SU-DHL-6 (cell line): ENCODE measurements at regions not wholly inside any gene's neighbourhood (a gene's known extent, or its start where the extent isn't known, plus 50 kb on each side); places are given as distances from the start of the nearest gene placed in this dataset.

Source experiments
- H2AFZ ChIP-seq: fragments of 200-600 bp; sonication (generic); 2 replicates; pipeline ENCODE4 v1.6.1; 2014; ENCODE audit warnings: low read depth, mild to moderate bottlenecking, moderate library complexity, mixed read lengths, antibody characterized with exemption, low read length; ENCODE audit not compliant: severe bottlenecking
- H3F3A ChIP-seq: fragments of 200-600 bp; shearing (Covaris generic); 2 replicates; pipeline ENCODE4 v1.6.0; 2016; ENCODE audit warnings: antibody characterized with exemption, mild to moderate bottlenecking; ENCODE audit not compliant: insufficient read depth
- H3K27ac ChIP-seq: fragments of 200-600 bp; sonication (generic); 2 replicates; pipeline ENCODE4 v1.5.1; 2016; ENCODE audit warnings: low read depth, mild to moderate bottlenecking, low read length, moderate library complexity, mixed read lengths
- H3K27me3 ChIP-seq: fragments of 200-600 bp; sonication (generic), shearing (Covaris generic); 2 replicates; pipeline ENCODE4 v1.6.0; 2014; ENCODE audit warnings: mild to moderate bottlenecking, low read length
- H3K36me3 ChIP-seq: fragments of 200-600 bp; sonication (generic); 2 replicates; pipeline ENCODE4 v1.6.1; 2014; ENCODE audit warnings: mild to moderate bottlenecking, low read length, mixed read lengths
- H3K4me2 ChIP-seq: fragments of 300-600, 200-600 bp; shearing (Covaris generic), sonication (generic); 2 replicates; pipeline ENCODE4 v1.6.0; 2014; ENCODE audit warnings: low read length, low read depth, mild to moderate bottlenecking; ENCODE audit not compliant: poor library complexity, severe bottlenecking
- H3K4me3 ChIP-seq: fragments of 200-600 bp; sonication (generic); 2 replicates; pipeline ENCODE4 v1.5.1; 2014; ENCODE audit warnings: antibody characterized with exemption, low read length, mild to moderate bottlenecking, mixed read lengths; ENCODE audit not compliant: insufficient read depth, poor library complexity, severe bottlenecking
- H3K79me2 ChIP-seq: fragments of 200-600 bp; sonication (generic); 2 replicates; pipeline ENCODE4 v1.6.1; 2014; ENCODE audit warnings: mild to moderate bottlenecking, low read length, moderate library complexity; ENCODE audit not compliant: insufficient read depth
- H3K9ac ChIP-seq: fragments of 200-600 bp; sonication (generic); 2 replicates; pipeline ENCODE4 v1.7.0; 2014; ENCODE audit warnings: mild to moderate bottlenecking, low read length
- H3K9me2 ChIP-seq: fragments of 200-600 bp; sonication (generic); replicated peaks from 2 replicates; pipeline ENCODE4 v1.6.1; 2014; ENCODE audit warnings: low read length; ENCODE audit not compliant: insufficient read depth
- H3K9me3 ChIP-seq: fragments of 200-600 bp; sonication (generic); 2 replicates; pipeline ENCODE4 v1.6.1; 2014; ENCODE audit warnings: low read length, mixed read lengths; ENCODE audit not compliant: insufficient read depth
- H4K20me1 ChIP-seq: fragments of 200-600 bp; sonication (generic); 2 replicates; pipeline ENCODE4 v1.6.1; 2014; ENCODE audit warnings: low read depth, mild to moderate bottlenecking, antibody characterized with exemption, low read length, moderate library complexity, mixed read lengths
- EZH2phosphoT487 ChIP-seq: fragments of 200-600 bp; sonication (generic), shearing (Covaris generic); conservative IDR thresholded peaks from 2 replicates; pipeline ENCODE4 v1.6.1; 2018; ENCODE audit warnings: mild to moderate bottlenecking, antibody characterized with exemption, low read length, moderate library complexity, mixed read lengths
- TF ChIP-seq, protein P1 (sequence below): fragments of 200-600 bp; sonication (generic); IDR thresholded peaks from one replicate; pipeline ENCODE4 v1.5.1; 2017; ENCODE audit warnings: antibody characterized with exemption, mild to moderate bottlenecking, low read length, moderate library complexity; ENCODE audit not compliant: insufficient read depth, poor library complexity, severe bottlenecking

DNA sequence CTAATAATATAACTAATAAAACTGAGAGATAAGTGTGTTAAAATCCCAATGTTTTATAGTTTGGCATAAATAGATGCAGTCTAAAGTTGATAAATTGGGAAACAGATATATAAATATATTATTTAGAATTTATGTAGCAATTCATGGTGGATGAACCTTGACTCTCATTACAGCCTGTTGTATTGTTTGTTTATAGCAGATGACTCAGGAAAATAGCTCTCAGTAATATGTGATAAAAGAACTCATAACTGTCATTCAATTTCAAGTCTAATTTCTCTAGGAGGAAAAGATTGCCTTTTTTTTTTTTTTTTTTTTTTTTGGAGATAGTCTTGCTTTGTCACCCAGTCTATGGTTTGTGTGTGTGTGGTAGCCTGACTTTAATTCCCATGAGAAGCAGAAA is 603.2 kb upstream of the PKN2 start:
- H3F3A ChIP-seq = no peaks in the 10 kb centered on the region
- no peaks in the 10 kb centered on the region for H3K9me2 ChIP-seq
- no peak overlapping the region for H3K27ac ChIP-seq
- no peaks in the 10 kb centered on the region for H4K20me1 ChIP-seq
- H3K4me2 ChIP-seq = no peak overlapping the region
- no peaks in the 10 kb centered on the region for H3K79me2 ChIP-seq
- no peaks in the 10 kb centered on the region for H3K9me3 ChIP-seq
- TF ChIP-seq, protein P1, sequence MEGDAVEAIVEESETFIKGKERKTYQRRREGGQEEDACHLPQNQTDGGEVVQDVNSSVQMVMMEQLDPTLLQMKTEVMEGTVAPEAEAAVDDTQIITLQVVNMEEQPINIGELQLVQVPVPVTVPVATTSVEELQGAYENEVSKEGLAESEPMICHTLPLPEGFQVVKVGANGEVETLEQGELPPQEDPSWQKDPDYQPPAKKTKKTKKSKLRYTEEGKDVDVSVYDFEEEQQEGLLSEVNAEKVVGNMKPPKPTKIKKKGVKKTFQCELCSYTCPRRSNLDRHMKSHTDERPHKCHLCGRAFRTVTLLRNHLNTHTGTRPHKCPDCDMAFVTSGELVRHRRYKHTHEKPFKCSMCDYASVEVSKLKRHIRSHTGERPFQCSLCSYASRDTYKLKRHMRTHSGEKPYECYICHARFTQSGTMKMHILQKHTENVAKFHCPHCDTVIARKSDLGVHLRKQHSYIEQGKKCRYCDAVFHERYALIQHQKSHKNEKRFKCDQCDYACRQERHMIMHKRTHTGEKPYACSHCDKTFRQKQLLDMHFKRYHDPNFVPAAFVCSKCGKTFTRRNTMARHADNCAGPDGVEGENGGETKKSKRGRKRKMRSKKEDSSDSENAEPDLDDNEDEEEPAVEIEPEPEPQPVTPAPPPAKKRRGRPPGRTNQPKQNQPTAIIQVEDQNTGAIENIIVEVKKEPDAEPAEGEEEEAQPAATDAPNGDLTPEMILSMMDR = no peak
- TF ChIP-seq EZH2phosphoT487 = no peak
- no peak overlapping the region for H2AFZ ChIP-seq
- no peak overlapping the region for H3K4me3 ChIP-seq
- no peaks in the 10 kb centered on the region for H3K36me3 ChIP-seq
- no peak overlapping the region for H3K9ac ChIP-seq
- no peaks in the 10 kb centered on the region for H3K27me3 ChIP-seq

DNA sequence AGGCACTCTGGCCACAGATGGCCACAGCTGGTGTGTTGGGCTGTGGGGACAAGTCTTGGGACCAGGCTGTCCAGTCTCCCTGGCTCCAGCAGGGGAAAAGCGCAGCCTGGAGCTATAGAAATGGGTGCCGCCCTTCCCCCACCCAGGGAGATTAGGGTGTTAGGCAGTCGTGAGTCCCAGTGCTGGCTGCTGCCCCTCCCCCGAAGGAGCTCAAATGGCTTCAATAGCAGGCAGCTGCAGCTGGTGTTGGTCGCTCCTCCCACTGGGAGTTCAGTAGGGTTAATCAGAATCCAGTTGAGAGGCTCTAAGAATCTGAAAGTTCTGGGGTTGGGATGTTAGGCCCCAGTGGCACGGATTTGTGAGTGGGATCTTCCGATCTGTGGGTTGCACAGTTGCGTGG is 595.6 kb upstream of the PKN2 start:
- Histone ChIP-seq H3K9me2 (no peaks in the 10 kb centered on the region), H3K27me3 (no peaks in the 10 kb centered on the region), H2AFZ (no peak overlapping the region), H3K9ac (no peak overlapping the region), H3K4me2 (no peak overlapping the region), H3K9me3 (no peaks in the 10 kb centered on the region), H3K4me3 (no peak overlapping the region), H3K36me3 (no peaks in the 10 kb centered on the region), H3K79me2 (no peaks in the 10 kb centered on the region), H4K20me1 (no peaks in the 10 kb centered on the region), H3K27ac (no peak overlapping the region), H3F3A (no peaks in the 10 kb centered on the region)
- no peak for TF ChIP-seq EZH2phosphoT487
- TF ChIP-seq, protein P1 = no peak

DNA sequence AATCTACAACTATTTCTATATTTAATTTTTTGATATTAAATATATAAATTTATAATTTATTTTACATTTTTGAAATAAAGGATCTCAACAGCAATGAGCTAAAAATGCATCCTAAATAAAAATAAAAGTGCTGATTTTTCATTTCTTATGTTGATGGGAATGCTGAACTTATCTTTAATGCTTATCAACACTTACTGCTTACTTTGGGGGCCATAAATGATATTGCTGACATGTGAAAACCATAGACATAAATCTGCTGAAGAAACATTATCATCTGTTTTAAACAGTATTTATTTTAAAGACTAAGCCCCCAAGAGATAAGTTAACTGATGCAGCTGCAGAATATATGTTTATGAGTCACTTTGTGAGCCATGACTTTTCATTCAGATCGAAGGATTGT is 594.1 kb upstream of the PKN2 start:
- H3K4me3 ChIP-seq = no peak overlapping the region
- H3K9me2 ChIP-seq = no peaks in the 10 kb centered on the region
- H3K9ac ChIP-seq = no peak overlapping the region
- H3F3A ChIP-seq = no peaks in the 10 kb centered on the region
- no peaks in the 10 kb centered on the region for H4K20me1 ChIP-seq
- no peaks in the 10 kb centered on the region for H3K36me3 ChIP-seq
- H3K27ac ChIP-seq = no peak overlapping the region
- no peaks in the 10 kb centered on the region for H3K27me3 ChIP-seq
- H3K4me2 ChIP-seq = no peak overlapping the region
- no peak overlapping the region for H2AFZ ChIP-seq
- TF ChIP-seq, protein P1 = no peak
- no peak for TF ChIP-seq EZH2phosphoT487
- H3K9me3 ChIP-seq = no peaks in the 10 kb centered on the region
- no peaks in the 10 kb centered on the region for H3K79me2 ChIP-seq

DNA sequence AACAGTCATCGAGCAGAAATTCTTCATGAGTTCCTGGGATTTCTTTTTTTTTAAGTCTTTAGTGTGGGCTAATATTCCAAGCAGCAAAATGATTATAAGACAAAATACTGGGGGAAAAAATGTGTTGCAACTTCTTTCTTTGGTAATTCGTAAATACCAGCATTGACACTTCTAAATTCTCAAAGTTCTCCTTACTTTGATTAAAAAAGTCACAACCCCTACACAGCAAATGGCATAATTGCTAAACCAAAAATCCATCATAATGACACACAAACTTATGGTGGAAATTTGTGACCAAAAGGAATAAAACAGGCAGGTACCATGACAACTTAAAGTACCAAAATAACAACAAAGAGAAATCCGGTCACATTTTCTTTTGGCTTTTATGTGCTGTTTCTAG is 585.2 kb upstream of the PKN2 start:
- Histone ChIP-seq H3K27me3 (no peaks in the 10 kb centered on the region), H2AFZ (no peak overlapping the region), H3K9me3 (no peaks in the 10 kb centered on the region), H3K79me2 (no peaks in the 10 kb centered on the region), H3K4me2 (no peak overlapping the region), H3K27ac (no peak overlapping the region), H4K20me1 (no peaks in the 10 kb centered on the region), H3K9me2 (no peaks in the 10 kb centered on the region), H3F3A (no peaks in the 10 kb centered on the region), H3K4me3 (no peak overlapping the region), H3K9ac (no peak overlapping the region), H3K36me3 (no peaks in the 10 kb centered on the region)
- TF ChIP-seq, protein P1 = no peak
- no peak for TF ChIP-seq EZH2phosphoT487
